Calu3 (cell line): ENCODE measurements at regions not wholly inside any gene's neighbourhood (a gene's known extent, or its start where the extent isn't known, plus 50 kb on each side); places are given as distances from the start of the nearest gene placed in this dataset.

Source experiments
- BruUV-seq: library from RNA; stranded (reverse); fragments of 400-500 nt; replicated peaks from 2 replicates; lab custom pipeline; 2021; lab: Mats Ljungman, UMichigan
- CTCF ChIA-PET: fragments of 300-600 bp; sonication (Branson Sonifier 250); formaldehyde crosslinking; loops from one replicate; lab custom pipeline; 2022; ENCODE audit warnings: antibody characterized with exemption; lab: Charles Lee
- DNase-seq: peaks from one replicate; pipeline ENCODE4 v3.0.0; 2022
- H3K27ac Mint-ChIP-seq: one replicate; pipeline ENCODE4 v1.8.0; 2022; ENCODE audit warnings: mixed read lengths; ENCODE audit not compliant: unreplicated experiment
- H3K27me3 Mint-ChIP-seq: one replicate; pipeline ENCODE4 v1.8.0; 2022; ENCODE audit warnings: mixed read lengths; ENCODE audit not compliant: unreplicated experiment
- H3K36me3 Mint-ChIP-seq: one replicate; pipeline ENCODE4 v1.8.0; 2022; ENCODE audit warnings: mild to moderate bottlenecking, moderate library complexity, mixed read lengths; ENCODE audit not compliant: insufficient read depth, unreplicated experiment
- H3K4me1 Mint-ChIP-seq: one replicate; pipeline ENCODE4 v1.8.0; 2022; ENCODE audit warnings: mild to moderate bottlenecking, low read depth, mixed read lengths; ENCODE audit not compliant: unreplicated experiment
- H3K4me3 Mint-ChIP-seq: one replicate; pipeline ENCODE4 v1.8.0; 2022; ENCODE audit warnings: mild to moderate bottlenecking, low read depth, moderate library complexity, mixed read lengths; ENCODE audit not compliant: unreplicated experiment
- H3K9me3 Mint-ChIP-seq: one replicate; pipeline ENCODE4 v1.8.0; 2022; ENCODE audit warnings: low read depth, mixed read lengths; ENCODE audit not compliant: unreplicated experiment
- CTCF ChIP-seq: fragments of 200-600 bp; IDR thresholded peaks from one replicate; pipeline ENCODE4 v1.8.0; 2022; ENCODE audit warnings: antibody characterized with exemption; ENCODE audit not compliant: unreplicated experiment
- intact Hi-C: fragments of 100-400 bp; cut with micrococcal nuclease; formaldehyde crosslinking; loops from one replicate; pipeline ENCODE4 v1.10.0; 2022; ENCODE audit not compliant: unreplicated experiment

- intact Hi-C loops = no loop called here
- no peak overlapping the region for H3K27ac Mint-ChIP-seq
- CTCF ChIA-PET = no interaction called here
- no TSS peak for BruUV-seq
- H3K36me3 Mint-ChIP-seq = peaks cover 4% of the 10 kb centered on the region
- no peak for DNase-seq
- H3K9me3 Mint-ChIP-seq = peaks cover 14% of the 10 kb centered on the region
- no peak overlapping the region for H3K4me3 Mint-ChIP-seq
- H3K4me1 Mint-ChIP-seq = peaks cover 19% of the 10 kb centered on the region
- no peaks in the 10 kb centered on the region for H3K27me3 Mint-ChIP-seq
- TF ChIP-seq CTCF = no peak
Measured at GRCh38 chr10:60569681-60570080, 180.0 kb upstream of the ANK3 start.

GRCh38 chr10:60566096-60566495 lies 176.4 kb upstream of the ANK3 start:
- CTCF ChIA-PET = no interaction called here
- no peak overlapping the region for H3K27ac Mint-ChIP-seq
- peaks cover 14% of the 10 kb centered on the region for H3K9me3 Mint-ChIP-seq
- H3K4me1 Mint-ChIP-seq = no peaks in the 10 kb centered on the region
- no TSS peak for BruUV-seq
- H3K36me3 Mint-ChIP-seq = no peaks in the 10 kb centered on the region
- DNase-seq = no peak
- no peaks in the 10 kb centered on the region for H3K27me3 Mint-ChIP-seq
- intact Hi-C loops = no loop called here
- H3K4me3 Mint-ChIP-seq = no peak overlapping the region
- TF ChIP-seq CTCF = no peak

- no peaks in the 10 kb centered on the region for H3K4me1 Mint-ChIP-seq
- H3K36me3 Mint-ChIP-seq = no peaks in the 10 kb centered on the region
- no peaks in the 10 kb centered on the region for H3K27me3 Mint-ChIP-seq
- no TSS peak for BruUV-seq
- CTCF ChIA-PET = no interaction called here
- DNase-seq = no peak
- TF ChIP-seq CTCF = no peak
- H3K9me3 Mint-ChIP-seq = peaks cover 14% of the 10 kb centered on the region
- no peak overlapping the region for H3K4me3 Mint-ChIP-seq
- no peak overlapping the region for H3K27ac Mint-ChIP-seq
- intact Hi-C loops = no loop called here
Measured at GRCh38 chr10:60565492-60565891, 175.8 kb upstream of the ANK3 start.

- no TSS peak for BruUV-seq
Measured at GRCh38 chr10:60564475-60564874, 174.8 kb upstream of the ANK3 start.

More at GRCh38 chr10:60564475-60564874, 174.8 kb upstream of the ANK3 start:
- CTCF ChIA-PET = no interaction called here
- Mint-ChIP-seq H3K4me3 (no peak overlapping the region), H3K9me3 (peaks cover 14% of the 10 kb centered on the region), H3K36me3 (no peaks in the 10 kb centered on the region), H3K27ac (no peak overlapping the region), H3K27me3 (no peaks in the 10 kb centered on the region), H3K4me1 (no peaks in the 10 kb centered on the region)
- intact Hi-C loops = no loop called here
- TF ChIP-seq CTCF = no peak
- DNase-seq = no peak
